Activated CD4-positive, CD25-positive, alpha-beta regulatory T cell treated with anti-CD3 and anti-CD28 coated beads, Interleukin-2, amount 50 U/mL, for 24 hours (primary cell): ENCODE measurements at regions not wholly inside any gene's neighbourhood (a gene's known extent, or its start where the extent isn't known, plus 50 kb on each side); places are given as distances from the start of the nearest gene placed in this dataset.
"Not testable (repeated sequence)": the region's sequence is repeated elsewhere in the genome, so short reads cannot be mapped to it uniquely, and the experiment has no call there.

Experiments
- ATAC-seq, 2 donors: fragments of 150-1000 bp; cut with Tn5 transposase; one replicate each; pipeline ENCODE4 v1.10.0; 2021; ENCODE audit warnings: mild to moderate bottlenecking in 1 of 2, moderate library complexity in 1 of 2

GRCh38 chr6:82744286-82745015 is 321.2 kb downstream of the UBE3D start:
- ATAC-seq: no peak

GRCh38 chr6:82750556-82750955 is 315.1 kb downstream of the UBE3D start:
- ATAC-seq: no peak

DNA sequence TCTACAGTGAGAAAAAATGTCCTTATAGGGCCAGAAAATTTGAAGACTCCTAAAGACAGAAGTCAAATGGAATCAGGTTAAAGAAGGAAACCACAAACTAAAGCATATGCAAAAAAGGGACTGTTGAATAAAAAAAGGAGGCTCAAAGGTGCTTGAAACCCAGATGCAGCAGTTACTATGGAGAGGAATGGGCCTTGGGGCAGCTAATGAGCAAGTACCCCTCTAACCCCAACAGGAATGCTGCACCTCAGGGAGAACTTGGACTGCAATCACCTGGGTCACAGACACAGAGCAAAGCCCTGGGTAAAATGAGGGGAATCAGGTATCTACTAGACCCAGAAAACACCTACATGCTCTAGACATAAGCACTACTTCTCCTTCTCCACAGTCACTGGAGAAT is 313.9 kb downstream of the UBE3D start:
- no peak for ATAC-seq

DNA sequence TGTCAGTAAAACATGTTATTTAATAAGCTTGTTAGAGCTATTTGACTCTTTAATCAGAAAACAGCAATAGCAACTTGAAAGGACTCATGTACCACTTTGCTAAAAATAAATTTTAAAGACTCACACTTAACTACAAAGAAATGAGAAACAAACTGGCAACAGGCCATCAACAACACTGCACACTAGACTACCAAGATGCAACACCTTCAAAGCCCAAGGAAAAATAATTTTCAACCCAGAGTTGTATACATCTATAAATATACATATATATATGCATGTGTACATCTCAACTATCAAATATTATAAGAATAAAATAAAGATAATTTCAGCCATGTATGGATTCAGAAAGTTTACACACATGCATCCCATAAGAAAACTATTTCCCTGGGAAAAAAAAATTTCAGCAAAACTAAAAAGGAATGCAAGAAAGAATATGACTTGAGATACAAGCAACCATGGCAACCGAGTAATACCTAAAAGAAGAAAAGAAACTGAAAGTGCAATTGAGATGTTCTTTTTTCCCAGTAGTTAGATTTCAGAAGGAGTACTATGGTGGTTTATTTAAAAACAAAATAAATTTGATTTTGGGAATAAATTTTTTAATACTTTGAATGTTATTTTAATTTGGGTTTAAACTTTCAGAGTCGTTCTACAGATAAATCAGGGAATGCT is 303.8 kb downstream of the UBE3D start:
- no peak for ATAC-seq

- no peak for ATAC-seq
Measured at GRCh38 chr6:82766476-82766875, 299.2 kb downstream of the UBE3D start.

- ATAC-seq: no peak
Measured at GRCh38 chr6:82767037-82767436, 298.6 kb downstream of the UBE3D start.

GRCh38 chr6:82767447-82767846 is 298.2 kb downstream of the UBE3D start:
- ATAC-seq: no peak

GRCh38 chr6:82772851-82773717 is 292.6 kb downstream of the UBE3D start:
- no peak for ATAC-seq

DNA sequence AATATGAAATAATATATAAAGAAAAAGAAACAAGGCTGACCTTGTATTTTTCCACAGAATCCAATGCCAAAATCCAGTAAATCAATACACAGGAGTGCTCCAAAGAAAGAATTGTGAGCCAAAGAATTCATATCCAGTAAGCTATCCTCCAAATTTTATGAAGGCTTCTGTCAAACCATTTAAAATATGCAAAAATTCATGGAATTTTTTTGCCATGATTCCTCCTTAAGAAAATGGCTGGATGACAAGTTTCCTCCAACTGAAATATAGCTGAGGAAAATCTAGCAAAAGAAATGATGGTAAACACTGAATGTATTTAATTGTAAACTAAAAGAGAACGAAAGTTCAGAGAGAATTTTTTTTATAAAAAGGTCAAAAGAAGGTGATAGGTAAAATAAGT is 290.3 kb downstream of the UBE3D start:
- ATAC-seq: no peak

GRCh38 chr6:82775981-82776380 is 289.7 kb downstream of the UBE3D start:
- ATAC-seq: no peak

GRCh38 chr6:82779041-82779440 is 286.6 kb downstream of the UBE3D start:
- ATAC-seq: no peak

GRCh38 chr6:82780334-82780733 is 285.3 kb downstream of the UBE3D start:
- no peak for ATAC-seq

DNA sequence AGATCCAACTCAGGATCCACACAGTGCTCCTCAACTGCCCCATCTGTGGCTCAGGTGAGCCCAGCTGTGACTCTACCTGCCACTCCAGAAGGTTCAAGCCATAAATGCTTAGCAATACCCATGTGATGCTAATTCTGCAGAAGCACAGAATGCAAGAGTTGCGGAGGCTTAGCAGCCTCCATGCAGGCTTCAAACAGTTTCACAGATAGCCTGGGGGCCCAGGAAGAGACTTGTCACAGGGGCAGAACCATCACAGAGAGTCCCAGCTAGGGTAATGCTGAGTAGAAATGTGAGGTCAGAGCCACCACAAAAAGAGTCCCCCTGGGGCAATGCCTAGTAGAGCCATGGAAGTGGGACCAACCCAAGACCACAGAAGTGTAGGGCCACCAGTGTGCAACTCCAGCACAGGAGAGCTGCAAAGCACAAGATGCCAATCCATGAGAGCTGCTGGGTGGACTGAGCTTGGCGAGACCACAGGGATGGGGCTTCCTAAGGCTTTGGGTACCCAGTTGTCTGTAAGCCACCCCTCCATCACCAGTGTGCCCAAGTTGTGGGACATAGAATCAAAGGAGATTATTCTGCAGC is 283.9 kb downstream of the UBE3D start:
- ATAC-seq: no peak

DNA sequence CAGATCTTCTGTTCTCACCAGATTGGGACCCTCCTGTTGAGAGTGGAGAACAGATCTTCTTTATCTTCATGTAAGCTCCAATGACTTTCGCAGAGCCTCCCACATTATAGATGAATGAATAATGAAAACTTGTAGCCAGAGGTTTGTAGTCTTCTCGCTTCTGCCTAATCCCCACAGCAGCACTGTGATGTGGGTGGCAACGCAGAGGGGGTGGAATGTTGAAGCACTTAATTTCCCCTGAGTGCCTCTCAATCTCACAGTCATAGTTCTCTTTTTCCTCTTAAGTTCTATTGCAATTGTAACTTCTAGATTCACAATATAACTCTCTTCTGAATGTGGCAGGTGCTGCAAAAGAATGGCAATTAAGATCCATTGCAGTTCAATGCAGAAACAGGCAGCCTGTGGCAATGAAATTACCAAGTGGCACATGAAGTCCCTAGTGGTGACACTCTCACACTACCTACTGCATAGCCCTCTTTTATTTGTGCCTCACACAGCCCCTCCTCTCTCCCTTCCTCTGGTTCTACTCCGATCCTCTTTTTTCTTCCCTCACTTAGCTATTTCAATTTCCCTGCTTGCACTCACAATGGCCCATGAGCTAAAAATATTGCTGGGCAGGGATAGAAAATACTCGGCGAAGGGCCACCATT is 281.9 kb downstream of the UBE3D start:
- no peak for ATAC-seq

GRCh38 chr6:82785206-82785605 is 280.4 kb downstream of the UBE3D start:
- ATAC-seq: no peak

- no peak for ATAC-seq
Measured at GRCh38 chr6:82786248-82786647, 279.4 kb downstream of the UBE3D start.

DNA sequence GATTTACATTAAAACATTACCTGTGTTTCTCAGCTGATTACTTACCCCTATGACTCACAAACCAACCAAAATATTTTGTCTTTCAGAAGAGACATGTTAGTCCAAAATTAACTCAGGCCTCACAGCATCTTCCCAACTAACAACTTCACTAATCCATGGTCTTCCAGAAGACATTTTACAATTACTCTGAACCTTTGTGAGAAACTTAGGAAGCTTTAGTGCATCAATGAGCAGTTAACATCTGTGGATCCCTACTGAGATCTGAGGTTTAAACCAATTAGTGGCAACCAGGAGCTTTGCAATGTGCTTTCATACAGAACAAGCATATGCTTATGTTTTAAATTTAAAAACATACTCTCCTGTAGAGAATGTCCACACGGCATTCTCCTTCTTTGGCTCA is 269.7 kb downstream of the UBE3D start:
- ATAC-seq: no peak

DNA sequence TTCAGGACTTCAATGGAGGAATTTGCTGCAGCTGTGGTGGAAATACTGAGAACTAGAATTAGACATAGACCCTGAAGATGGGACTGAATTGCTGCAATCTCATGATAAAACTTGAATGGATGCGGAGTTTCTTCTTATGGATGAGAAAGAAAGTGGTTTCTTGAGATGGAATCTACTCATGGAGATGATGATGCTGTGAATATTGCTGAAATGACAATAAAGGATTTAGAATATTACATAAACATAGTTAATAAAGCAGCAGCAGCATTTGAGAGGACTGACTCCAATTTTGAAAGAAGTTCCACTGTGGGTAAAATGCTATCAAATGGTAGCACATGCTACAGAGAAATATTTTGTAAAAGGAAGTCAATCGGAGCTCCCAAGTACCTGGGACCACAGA is 264.6 kb downstream of the UBE3D start:
- ATAC-seq: no peak

- not testable (repeated sequence) for ATAC-seq
Measured at GRCh38 chr6:82816243-82816642, 249.4 kb downstream of the UBE3D start.

DNA sequence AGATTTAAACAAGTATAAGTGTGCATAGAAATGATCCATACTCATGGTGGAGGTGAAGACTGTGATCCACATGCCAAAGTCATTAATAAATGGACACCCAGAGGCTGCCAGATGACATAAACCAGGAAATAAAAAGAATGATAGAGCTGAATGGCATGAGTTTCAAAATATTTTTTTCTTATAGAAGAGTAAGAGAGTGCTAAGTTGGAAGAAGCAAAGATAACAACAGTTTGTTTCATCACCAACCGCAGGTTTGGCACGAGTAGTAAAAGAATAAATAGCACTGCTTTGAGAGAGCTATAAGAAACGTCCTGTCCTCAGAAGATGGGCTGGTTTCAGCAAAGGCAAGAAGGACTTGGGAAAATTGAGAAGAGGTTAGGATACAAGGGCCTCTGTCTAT is 246.9 kb downstream of the UBE3D start:
- ATAC-seq: no peak

DNA sequence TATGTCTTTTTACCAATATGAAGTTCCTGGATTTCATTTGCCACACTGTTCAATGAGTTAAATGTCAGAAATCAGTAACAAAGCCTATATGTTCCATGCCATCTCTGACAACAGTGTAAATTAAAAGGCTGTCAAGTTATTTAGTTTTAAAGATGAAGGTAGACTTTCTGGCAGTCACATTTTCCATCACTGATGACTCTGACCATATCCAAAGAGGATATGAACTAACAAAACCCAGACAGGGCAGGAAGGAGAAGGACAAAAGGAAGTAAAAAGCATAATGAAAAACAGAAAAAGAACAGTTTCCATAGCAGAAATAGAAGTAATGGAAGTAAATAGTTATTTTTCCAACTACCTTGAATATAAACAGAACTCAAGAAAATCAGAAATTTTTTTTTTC is 242.3 kb downstream of the UBE3D start:
- ATAC-seq: no peak

DNA sequence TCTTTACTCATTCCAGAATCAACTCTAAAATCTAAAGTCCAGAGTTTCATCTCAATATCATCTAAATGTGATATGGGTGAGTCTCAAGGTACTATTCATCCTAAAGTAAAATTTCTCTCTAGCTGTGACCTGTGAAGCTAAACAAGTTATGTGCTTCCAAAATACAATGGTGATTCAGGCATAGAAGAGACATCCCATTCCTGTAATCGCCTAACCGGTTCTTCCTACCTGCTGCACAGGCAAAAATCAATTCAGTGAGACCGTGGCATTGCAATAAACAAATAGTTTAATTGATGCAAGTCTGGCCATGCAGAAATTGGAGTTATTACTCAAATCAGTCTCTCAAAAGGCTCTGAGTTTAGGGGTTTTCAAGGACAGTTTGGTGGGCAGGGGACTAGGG is 232.8 kb downstream of the UBE3D start:
- ATAC-seq: no peak

GRCh38 chr6:82833481-82833880 is 232.2 kb downstream of the UBE3D start:
- ATAC-seq: no peak
